ENCODE measurements at regions not wholly inside any gene's neighbourhood (a gene's known extent, or its start where the extent isn't known, plus 50 kb on each side); places are given as distances from the start of the nearest gene placed in this dataset.

DNA sequence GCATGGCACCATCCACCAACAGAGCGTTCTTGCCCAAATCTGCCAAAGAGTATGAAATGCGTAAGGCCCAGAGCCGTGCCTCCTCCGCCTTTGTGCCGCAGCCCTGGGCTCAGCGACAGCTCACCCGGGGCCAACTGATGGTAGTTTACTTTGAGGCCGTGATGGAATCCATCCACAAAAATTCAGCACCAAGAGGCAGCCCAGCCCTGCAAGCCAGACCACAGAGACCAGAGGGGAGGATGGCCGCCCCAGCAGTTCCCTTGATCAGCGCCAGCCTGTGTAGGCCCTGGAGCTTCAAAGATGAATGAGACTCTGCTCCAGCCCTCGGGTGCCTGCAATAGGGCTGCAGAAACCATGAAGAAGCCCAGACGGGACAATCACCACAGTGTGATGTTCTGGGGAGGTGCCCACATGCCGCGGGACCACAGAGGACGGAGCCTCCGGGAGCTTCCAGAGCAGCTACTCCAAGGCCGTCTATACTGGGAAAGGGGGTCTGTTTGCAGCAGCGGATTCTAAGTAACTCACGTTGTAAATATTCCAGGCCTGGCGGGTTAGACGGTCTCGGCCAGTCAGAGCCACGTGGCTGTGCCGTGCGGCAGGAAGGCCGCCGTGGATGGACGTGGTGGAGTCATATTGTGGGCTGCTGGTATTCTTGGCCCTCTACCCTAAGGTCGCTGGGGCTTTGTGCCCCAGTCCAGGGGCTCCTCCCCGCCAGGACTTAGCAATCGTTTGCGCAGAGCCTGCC lies 80.3 kb downstream of the RBFOX3 start:
- Histone ChIP-seq H3K27ac (no peak overlapping the region), H3K9me3 (no peaks in the 10 kb centered on the region), H3K4me3 (no peak overlapping the region), H3K27me3 (peaks cover 0 to 91% (median 32%) of the 10 kb centered on the region in 3 donors), H3K4me1 (no peaks in the 10 kb centered on the region), H3K36me3 (no peaks in the 10 kb centered on the region)
- no peak for TF ChIP-seq EP300 (IDR thresholded peaks at IDR 0.05)
- no peak for TF ChIP-seq POLR2AphosphoS5 (IDR thresholded peaks at IDR 0.05)
- TF ChIP-seq, protein P1, sequence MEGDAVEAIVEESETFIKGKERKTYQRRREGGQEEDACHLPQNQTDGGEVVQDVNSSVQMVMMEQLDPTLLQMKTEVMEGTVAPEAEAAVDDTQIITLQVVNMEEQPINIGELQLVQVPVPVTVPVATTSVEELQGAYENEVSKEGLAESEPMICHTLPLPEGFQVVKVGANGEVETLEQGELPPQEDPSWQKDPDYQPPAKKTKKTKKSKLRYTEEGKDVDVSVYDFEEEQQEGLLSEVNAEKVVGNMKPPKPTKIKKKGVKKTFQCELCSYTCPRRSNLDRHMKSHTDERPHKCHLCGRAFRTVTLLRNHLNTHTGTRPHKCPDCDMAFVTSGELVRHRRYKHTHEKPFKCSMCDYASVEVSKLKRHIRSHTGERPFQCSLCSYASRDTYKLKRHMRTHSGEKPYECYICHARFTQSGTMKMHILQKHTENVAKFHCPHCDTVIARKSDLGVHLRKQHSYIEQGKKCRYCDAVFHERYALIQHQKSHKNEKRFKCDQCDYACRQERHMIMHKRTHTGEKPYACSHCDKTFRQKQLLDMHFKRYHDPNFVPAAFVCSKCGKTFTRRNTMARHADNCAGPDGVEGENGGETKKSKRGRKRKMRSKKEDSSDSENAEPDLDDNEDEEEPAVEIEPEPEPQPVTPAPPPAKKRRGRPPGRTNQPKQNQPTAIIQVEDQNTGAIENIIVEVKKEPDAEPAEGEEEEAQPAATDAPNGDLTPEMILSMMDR (IDR thresholded peaks at IDR 0.05), result no peak
- TF ChIP-seq POLR2A (IDR thresholded peaks at IDR 0.05), result no peak
- WGBS, 5 donors, result 83 to 86% (median 84%) methylated on average over 23 to 32 of the region's 32 CpGs
- DNase-seq, result no peak
- intact Hi-C loops (cut with DNase I; ENCODE audit: low total_unique reads), result no loop called here

DNA sequence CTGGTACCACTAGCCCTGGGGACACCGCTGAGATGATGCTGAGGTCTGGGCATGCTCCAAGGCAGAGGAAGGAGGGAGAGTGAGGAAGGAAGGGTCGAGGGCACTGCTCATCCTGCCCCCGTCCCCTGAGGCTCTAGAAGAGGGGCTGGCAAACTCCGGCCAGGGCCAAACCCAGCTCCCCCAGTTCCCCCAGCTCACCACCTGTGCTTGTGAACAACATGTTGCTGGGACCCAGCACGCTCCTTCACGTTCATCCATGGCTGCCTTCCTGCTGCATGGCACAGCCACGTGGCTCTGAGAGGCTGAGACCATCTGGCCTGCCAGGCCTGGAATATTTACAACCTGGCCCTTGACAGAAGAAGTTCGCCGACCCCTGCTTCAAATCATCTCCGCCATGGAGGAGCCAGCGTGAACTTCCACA lies 81.2 kb downstream of the RBFOX3 start:
- H3K4me3 ChIP-seq, result no peak overlapping the region
- peaks cover 0 to 95% (median 37%) of the 10 kb centered on the region in 3 donors for H3K27me3 ChIP-seq
- no peaks in the 10 kb centered on the region for H3K36me3 ChIP-seq
- no peaks in the 10 kb centered on the region for H3K9me3 ChIP-seq
- TF ChIP-seq POLR2AphosphoS5 (IDR thresholded peaks at IDR 0.05) (no peak), EP300 (IDR thresholded peaks at IDR 0.05) (no peak), POLR2A (IDR thresholded peaks at IDR 0.05) (no peak)
- TF ChIP-seq, protein P1 (IDR thresholded peaks at IDR 0.05), result no peak
- no peaks in the 10 kb centered on the region for H3K4me1 ChIP-seq
- intact Hi-C loops (cut with DNase I; ENCODE audit: low total_unique reads), result no loop called here
- 50 to 67% (median 64%) methylated on average over 8 to 11 of the region's 11 CpGs for WGBS, 5 donors
- DNase-seq, result no peak
- no peak overlapping the region for H3K27ac ChIP-seq

DNA sequence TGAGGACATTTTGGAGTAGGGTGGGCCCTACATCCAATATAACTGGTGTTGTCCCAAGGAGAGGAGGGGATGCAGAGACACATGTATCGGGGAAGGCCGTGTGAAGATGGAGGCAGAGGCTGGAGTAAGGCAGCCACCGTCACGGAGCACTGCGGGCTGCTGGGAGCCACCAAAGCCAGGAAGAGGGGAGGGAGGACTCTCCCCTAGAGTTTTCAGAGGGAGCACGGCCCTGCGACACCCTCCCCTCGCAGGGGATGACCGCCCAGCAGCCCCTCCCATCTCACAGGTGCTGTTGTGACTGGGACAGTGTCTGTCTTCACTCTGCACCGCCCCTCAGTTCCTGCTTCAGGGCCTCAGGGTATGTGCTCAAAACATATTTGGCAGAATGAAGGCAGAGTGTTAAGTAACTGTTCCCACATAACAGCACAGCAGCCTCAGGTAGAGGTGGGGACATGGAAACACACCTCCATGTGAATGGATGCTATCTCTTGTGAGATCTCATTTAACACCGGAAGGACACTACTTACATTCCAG lies 82.2 kb downstream of the RBFOX3 start:
- no peak overlapping the region for H3K4me3 ChIP-seq
- no peaks in the 10 kb centered on the region for H3K36me3 ChIP-seq
- no peaks in the 10 kb centered on the region for H3K9me3 ChIP-seq
- TF ChIP-seq POLR2AphosphoS5 (IDR thresholded peaks at IDR 0.05) (no peak), POLR2A (IDR thresholded peaks at IDR 0.05) (no peak), EP300 (IDR thresholded peaks at IDR 0.05) (no peak)
- TF ChIP-seq, protein P1 (IDR thresholded peaks at IDR 0.05), result no peak
- 70 to 79% (median 77%) methylated on average over 7 to 11 of the region's 11 CpGs for WGBS, 5 donors
- DNase-seq, result no peak
- H3K27ac ChIP-seq, result no peak overlapping the region
- intact Hi-C loops (cut with DNase I; ENCODE audit: low total_unique reads), result no loop called here
- H3K27me3 ChIP-seq, result peaks cover 0 to 98% (median 45%) of the 10 kb centered on the region in 3 donors
- no peaks in the 10 kb centered on the region for H3K4me1 ChIP-seq

DNA sequence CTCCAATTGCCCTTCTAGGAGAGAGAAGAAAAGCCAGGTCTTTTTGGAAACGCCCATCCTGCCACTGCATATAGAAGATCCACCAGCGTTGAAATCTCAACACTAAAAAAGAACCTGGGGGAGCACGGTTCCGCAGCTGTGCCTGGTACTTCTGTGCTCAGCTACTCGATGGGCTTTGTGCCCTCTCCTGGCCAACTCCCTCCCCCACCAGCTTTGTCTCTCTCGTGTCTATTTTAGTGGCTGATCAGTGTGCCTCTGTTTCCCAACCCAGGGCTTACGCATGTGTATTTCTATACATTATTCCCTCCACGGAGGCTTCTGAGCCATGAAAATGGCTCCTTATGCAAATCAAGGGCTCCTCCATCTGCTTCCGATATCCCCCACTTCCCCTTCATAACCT lies 83.5 kb downstream of the RBFOX3 start:
- intact Hi-C loops (cut with DNase I; ENCODE audit: low total_unique reads), result no loop called here
- Histone ChIP-seq H3K4me1 (no peaks in the 10 kb centered on the region), H3K36me3 (no peaks in the 10 kb centered on the region), H3K27ac (no peak overlapping the region), H3K9me3 (no peaks in the 10 kb centered on the region), H3K27me3 (peaks cover 0 to 98% (median 45%) of the 10 kb centered on the region in 3 donors), H3K4me3 (no peak overlapping the region)
- no peak for DNase-seq
- WGBS, 5 donors, result 73 to 81% (median 79%) methylated on average over 9 of the region's 9 CpGs
- TF ChIP-seq POLR2AphosphoS5 (IDR thresholded peaks at IDR 0.05) (no peak), EP300 (IDR thresholded peaks at IDR 0.05) (no peak), POLR2A (IDR thresholded peaks at IDR 0.05) (no peak)
- TF ChIP-seq, protein P1 (IDR thresholded peaks at IDR 0.05), result no peak
